ENCODE measurements at regions not wholly inside any gene's neighbourhood (a gene's known extent, or its start where the extent isn't known, plus 50 kb on each side); places are given as distances from the start of the nearest gene placed in this dataset.
"Not testable (repeated sequence)": the region's sequence is repeated elsewhere in the genome, so short reads cannot be mapped to it uniquely, and the experiment has no call there.

- intact Hi-C loops (cut with DNase I), result no loop called here
These were observed 598.3 kb upstream of the ADARB2 start for GRCh38 chr10:2335626-2336025.

GRCh38 chr10:2334575-2334974 is 597.2 kb upstream of the ADARB2 start:
- Histone ChIP-seq H3K4me1 (ENCODE audit: insufficient read depth) (no peaks in the 10 kb centered on the region), H3K36me3 (no peaks in the 10 kb centered on the region), H3K4me3 (no peak overlapping the region), H3K27ac (no peak overlapping the region), H3K27me3 (no peaks in the 10 kb centered on the region), H3K9me3 (no peaks in the 10 kb centered on the region)
- DNase-seq, result no peak
- intact Hi-C loops (cut with DNase I), result no loop called here
- no peak for TF ChIP-seq EP300 (IDR thresholded peaks at IDR 0.05)
- TF ChIP-seq POLR2A (IDR thresholded peaks at IDR 0.05), result no peak
- TF ChIP-seq CTCF (IDR thresholded peaks at IDR 0.05), result no peak
- WGBS, 3 donors, result 41 to 59% (median 45%) methylated on average over 4 of the region's 4 CpGs

More at GRCh38 chr10:2335626-2336025, 598.3 kb upstream of the ADARB2 start:
- 81 to 89% (median 81%) methylated on average over 7 of the region's 7 CpGs for WGBS, 3 donors
- Histone ChIP-seq H3K27me3 (no peaks in the 10 kb centered on the region), H3K4me1 (ENCODE audit: insufficient read depth) (no peaks in the 10 kb centered on the region), H3K27ac (no peak overlapping the region), H3K9me3 (no peaks in the 10 kb centered on the region), H3K36me3 (no peaks in the 10 kb centered on the region), H3K4me3 (no peak overlapping the region)
- TF ChIP-seq POLR2A (IDR thresholded peaks at IDR 0.05) (no peak), EP300 (IDR thresholded peaks at IDR 0.05) (no peak)
- DNase-seq, result no peak

- H3K36me3 ChIP-seq, result no peaks in the 10 kb centered on the region
- TF ChIP-seq EP300 (IDR thresholded peaks at IDR 0.05), result no peak
- TF ChIP-seq POLR2A (IDR thresholded peaks at IDR 0.05), result no peak
- no peak for TF ChIP-seq CTCF (IDR thresholded peaks at IDR 0.05)
- 55 to 67% (median 58%) methylated on average over 13 of the region's 13 CpGs for WGBS, 3 donors
These were observed 591.8 kb upstream of the ADARB2 start for GRCh38 chr10:2329082-2329481.

GRCh38 chr10:2326411-2326810 is 589.1 kb upstream of the ADARB2 start:
- no peak for DNase-seq
- TF ChIP-seq CTCF (IDR thresholded peaks at IDR 0.05) (no peak), EP300 (IDR thresholded peaks at IDR 0.05) (no peak), POLR2A (IDR thresholded peaks at IDR 0.05) (no peak)
- no peaks in the 10 kb centered on the region for H3K36me3 ChIP-seq
- no peak overlapping the region for H3K4me3 ChIP-seq
- 73 to 84% (median 79%) methylated on average over 6 of the region's 6 CpGs for WGBS, 3 donors
- H3K9me3 ChIP-seq, result no peaks in the 10 kb centered on the region
- H3K4me1 ChIP-seq (ENCODE audit: insufficient read depth), result no peaks in the 10 kb centered on the region
- no peaks in the 10 kb centered on the region for H3K27me3 ChIP-seq
- intact Hi-C loops (cut with DNase I), result no loop called here
- no peak overlapping the region for H3K27ac ChIP-seq

More at GRCh38 chr10:2329082-2329481, 591.8 kb upstream of the ADARB2 start:
- Histone ChIP-seq H3K9me3 (no peaks in the 10 kb centered on the region), H3K4me3 (no peak overlapping the region), H3K27ac (no peak overlapping the region), H3K27me3 (no peaks in the 10 kb centered on the region), H3K4me1 (ENCODE audit: insufficient read depth) (no peaks in the 10 kb centered on the region)
- DNase-seq, result no peak
- intact Hi-C loops (cut with DNase I), result no loop called here

GRCh38 chr10:2315045-2315485 is 577.7 kb upstream of the ADARB2 start:
- H3K27ac ChIP-seq; intact Hi-C loops (cut with DNase I); DNase-seq; H3K27me3 ChIP-seq; H3K4me3 ChIP-seq; H3K36me3 ChIP-seq; H3K9me3 ChIP-seq; H3K4me1 ChIP-seq (ENCODE audit: insufficient read depth): not testable (repeated sequence)
- 88 to 92% (median 92%) methylated on average over 31 to 32 of the region's 32 CpGs for WGBS, 3 donors
